B cell (primary cell): ENCODE measurements at regions not wholly inside any gene's neighbourhood (a gene's known extent, or its start where the extent isn't known, plus 50 kb on each side); places are given as distances from the start of the nearest gene placed in this dataset.

Experiments
- EZH2 ChIP-seq: IDR thresholded peaks from 2 replicates; pipeline ENCODE4 v1.6.1; 2012; ENCODE audit warnings: borderline replicate concordance, low read depth, mild to moderate bottlenecking, moderate library complexity, low read length; ENCODE audit not compliant: insufficient read depth, poor library complexity, severe bottlenecking
- TF ChIP-seq, protein P1 (sequence below): fragments of 200-600 bp; IDR thresholded peaks from one replicate; pipeline ENCODE4 v1.8.0; 2022; ENCODE audit warnings: antibody characterized with exemption, mild to moderate bottlenecking

DNA sequence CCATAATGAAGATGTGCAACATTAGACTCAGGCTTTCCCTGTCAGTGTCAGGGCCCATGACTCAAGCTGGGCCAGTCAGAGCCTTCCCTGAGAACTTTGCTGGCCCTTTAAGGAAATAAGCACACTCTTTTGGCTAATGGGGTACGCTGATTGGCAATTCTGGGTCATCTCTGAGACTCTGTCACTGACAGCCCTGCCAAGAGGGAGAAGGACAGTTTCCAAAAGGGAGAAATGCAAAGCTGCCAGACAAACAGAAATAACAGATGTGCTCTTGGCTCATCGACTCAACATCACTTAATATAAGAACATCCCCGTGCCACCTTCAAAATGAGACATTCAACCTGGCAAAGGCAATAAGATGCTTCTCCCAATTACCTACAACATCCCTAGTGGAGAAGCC is 491.9 kb upstream of the PROK2 start:
- TF ChIP-seq, protein P1, sequence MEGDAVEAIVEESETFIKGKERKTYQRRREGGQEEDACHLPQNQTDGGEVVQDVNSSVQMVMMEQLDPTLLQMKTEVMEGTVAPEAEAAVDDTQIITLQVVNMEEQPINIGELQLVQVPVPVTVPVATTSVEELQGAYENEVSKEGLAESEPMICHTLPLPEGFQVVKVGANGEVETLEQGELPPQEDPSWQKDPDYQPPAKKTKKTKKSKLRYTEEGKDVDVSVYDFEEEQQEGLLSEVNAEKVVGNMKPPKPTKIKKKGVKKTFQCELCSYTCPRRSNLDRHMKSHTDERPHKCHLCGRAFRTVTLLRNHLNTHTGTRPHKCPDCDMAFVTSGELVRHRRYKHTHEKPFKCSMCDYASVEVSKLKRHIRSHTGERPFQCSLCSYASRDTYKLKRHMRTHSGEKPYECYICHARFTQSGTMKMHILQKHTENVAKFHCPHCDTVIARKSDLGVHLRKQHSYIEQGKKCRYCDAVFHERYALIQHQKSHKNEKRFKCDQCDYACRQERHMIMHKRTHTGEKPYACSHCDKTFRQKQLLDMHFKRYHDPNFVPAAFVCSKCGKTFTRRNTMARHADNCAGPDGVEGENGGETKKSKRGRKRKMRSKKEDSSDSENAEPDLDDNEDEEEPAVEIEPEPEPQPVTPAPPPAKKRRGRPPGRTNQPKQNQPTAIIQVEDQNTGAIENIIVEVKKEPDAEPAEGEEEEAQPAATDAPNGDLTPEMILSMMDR = no peak
- TF ChIP-seq EZH2 = no peak
